ENCODE measurements at regions not wholly inside any gene's neighbourhood (a gene's known extent, or its start where the extent isn't known, plus 50 kb on each side); places are given as distances from the start of the nearest gene placed in this dataset.

DNA sequence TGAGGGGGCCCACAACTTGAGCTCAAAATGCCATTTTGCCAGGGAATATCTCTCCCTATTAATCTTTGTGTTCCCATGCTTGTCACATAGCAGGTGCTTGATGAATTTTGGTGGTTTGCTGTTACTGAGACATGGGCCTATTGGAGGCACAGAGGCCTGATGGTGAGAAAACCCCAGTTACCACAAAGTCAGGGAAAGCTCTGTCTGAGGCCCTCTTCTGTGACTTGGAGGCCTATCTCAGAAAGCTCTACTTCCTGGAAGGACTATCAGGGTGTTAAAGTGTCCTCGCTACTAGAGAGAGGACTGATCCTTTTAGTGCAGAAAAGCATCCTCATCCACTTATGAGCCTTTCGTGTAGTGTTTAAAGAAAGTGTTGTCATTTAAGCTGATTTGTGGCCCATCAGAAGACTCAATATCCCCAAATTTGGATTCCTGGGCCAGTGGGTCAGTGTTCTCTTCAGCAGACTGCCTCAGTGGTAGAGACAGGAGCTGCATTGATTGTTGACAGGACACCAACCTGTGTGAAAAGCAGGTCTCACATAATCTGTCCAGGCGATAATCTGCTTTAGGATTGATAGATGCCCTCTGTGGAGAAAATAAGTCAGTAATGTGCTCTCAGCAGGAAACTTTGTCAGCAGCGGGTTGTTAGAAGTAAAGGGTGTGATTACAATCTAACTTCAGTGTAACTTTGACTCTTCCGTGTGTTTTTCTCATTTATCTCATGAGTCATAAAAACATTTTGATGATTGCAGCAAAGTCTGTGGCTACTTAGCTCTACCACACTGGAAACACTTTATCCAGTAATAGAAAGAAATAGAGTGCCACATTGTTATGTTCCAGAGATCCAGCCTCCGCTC is 121.0 kb downstream of the AKAP11 start:
- no peaks in the 10 kb centered on the region for H3K9me3 ChIP-seq (ENCODE audit: control insufficient read depth, insufficient read depth, low read depth, low read length)
- H3K4me1 ChIP-seq (ENCODE audit: control insufficient read depth, insufficient read depth, low read length) = no peaks in the 10 kb centered on the region
- H3K36me3 ChIP-seq (ENCODE audit: control insufficient read depth in 2 of 2, insufficient read depth in 1 of 2, low read length in 2 of 2) = no peaks in the 10 kb centered on the region
- H3K27ac ChIP-seq (ENCODE audit: extremely low read depth, low read depth, low read length) = no peak overlapping the region
- H3K4me3 ChIP-seq (ENCODE audit: low read depth, low read length) = no peak overlapping the region
- TF ChIP-seq FEZF1 (tag by site-specific recombination; IDR thresholded peaks at IDR 0.05) (no peak), GLIS2 (tag by site-specific recombination; IDR thresholded peaks at IDR 0.05) (no peak)
- TF ChIP-seq, protein P1, sequence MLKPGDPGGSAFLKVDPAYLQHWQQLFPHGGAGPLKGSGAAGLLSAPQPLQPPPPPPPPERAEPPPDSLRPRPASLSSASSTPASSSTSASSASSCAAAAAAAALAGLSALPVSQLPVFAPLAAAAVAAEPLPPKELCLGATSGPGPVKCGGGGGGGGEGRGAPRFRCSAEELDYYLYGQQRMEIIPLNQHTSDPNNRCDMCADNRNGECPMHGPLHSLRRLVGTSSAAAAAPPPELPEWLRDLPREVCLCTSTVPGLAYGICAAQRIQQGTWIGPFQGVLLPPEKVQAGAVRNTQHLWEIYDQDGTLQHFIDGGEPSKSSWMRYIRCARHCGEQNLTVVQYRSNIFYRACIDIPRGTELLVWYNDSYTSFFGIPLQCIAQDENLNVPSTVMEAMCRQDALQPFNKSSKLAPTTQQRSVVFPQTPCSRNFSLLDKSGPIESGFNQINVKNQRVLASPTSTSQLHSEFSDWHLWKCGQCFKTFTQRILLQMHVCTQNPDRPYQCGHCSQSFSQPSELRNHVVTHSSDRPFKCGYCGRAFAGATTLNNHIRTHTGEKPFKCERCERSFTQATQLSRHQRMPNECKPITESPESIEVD (tag by site-specific recombination; IDR thresholded peaks at IDR 0.05) = 0 out of 2 replicates have a peak, but pooled peaks have one; percentile 11
- ChIA-PET CTCF (no interaction called here), POLR2A (no interaction called here)

DNA sequence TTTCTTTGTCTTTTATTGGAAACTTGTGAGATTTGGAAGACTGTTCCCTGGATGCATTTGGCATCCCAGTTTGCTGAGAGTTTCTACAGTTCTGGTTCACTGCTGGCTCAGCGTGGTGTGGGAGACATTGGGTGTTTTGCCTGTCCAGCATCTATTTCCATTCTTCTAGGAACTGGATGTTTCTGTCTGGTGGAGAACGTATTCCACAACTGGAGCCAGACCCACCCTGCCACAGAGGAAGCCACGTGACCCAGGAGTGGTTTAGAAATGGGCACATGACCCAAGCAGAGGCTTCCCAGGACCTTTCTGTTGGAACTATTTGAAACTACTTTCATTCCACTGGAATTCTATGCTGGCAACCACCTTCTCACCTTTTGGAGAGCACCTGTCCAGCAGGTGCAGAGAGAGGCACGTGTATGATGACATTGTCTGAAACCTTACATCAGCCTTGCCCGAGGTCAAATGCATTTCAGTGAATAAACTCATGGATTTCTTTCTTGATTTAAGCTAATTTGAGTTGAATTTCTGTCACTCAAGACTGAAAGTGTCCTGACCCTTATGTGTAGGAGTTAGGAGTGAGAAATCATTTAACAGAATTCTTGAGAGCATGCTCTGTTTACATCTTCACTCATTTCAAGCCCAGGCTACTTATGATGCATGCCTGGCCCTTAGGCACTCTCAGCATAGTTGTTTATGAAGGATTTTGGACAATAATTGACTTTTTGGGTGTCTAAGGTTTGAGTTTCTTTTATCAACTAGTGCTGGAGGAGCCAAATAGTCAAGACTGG is 121.8 kb downstream of the AKAP11 start:
- Histone ChIP-seq H3K4me1 (ENCODE audit: control insufficient read depth, insufficient read depth, low read length) (no peaks in the 10 kb centered on the region), H3K4me3 (ENCODE audit: low read depth, low read length) (no peak overlapping the region), H3K9me3 (ENCODE audit: control insufficient read depth, insufficient read depth, low read depth, low read length) (no peaks in the 10 kb centered on the region), H3K36me3 (ENCODE audit: control insufficient read depth in 2 of 2, insufficient read depth in 1 of 2, low read length in 2 of 2) (no peaks in the 10 kb centered on the region), H3K27ac (ENCODE audit: extremely low read depth, low read depth, low read length) (no peak overlapping the region)
- CTCF ChIA-PET = no interaction called here
- POLR2A ChIA-PET = no interaction called here
- TF ChIP-seq, protein P2, sequence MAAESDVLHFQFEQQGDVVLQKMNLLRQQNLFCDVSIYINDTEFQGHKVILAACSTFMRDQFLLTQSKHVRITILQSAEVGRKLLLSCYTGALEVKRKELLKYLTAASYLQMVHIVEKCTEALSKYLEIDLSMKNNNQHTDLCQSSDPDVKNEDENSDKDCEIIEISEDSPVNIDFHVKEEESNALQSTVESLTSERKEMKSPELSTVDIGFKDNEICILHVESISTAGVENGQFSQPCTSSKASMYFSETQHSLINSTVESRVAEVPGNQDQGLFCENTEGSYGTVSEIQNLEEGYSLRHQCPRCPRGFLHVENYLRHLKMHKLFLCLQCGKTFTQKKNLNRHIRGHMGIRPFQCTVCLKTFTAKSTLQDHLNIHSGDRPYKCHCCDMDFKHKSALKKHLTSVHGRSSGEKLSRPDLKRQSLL (tag by site-specific recombination; IDR thresholded peaks at IDR 0.05) = no peak
- TF ChIP-seq SETDB1 (IDR thresholded peaks at IDR 0.05; ENCODE audit: insufficient read length, low read length) = no peak
- TF ChIP-seq ZBTB1 (tag by site-specific recombination; IDR thresholded peaks at IDR 0.05) = no peak
- no peak for TF ChIP-seq KLF9 (tag by site-specific recombination; IDR thresholded peaks at IDR 0.05; ENCODE audit: low read depth)
- TF ChIP-seq ZNF610 (tag by site-specific recombination; IDR thresholded peaks at IDR 0.05; ENCODE audit: borderline replicate concordance) = no peak
- TF ChIP-seq, protein P3, sequence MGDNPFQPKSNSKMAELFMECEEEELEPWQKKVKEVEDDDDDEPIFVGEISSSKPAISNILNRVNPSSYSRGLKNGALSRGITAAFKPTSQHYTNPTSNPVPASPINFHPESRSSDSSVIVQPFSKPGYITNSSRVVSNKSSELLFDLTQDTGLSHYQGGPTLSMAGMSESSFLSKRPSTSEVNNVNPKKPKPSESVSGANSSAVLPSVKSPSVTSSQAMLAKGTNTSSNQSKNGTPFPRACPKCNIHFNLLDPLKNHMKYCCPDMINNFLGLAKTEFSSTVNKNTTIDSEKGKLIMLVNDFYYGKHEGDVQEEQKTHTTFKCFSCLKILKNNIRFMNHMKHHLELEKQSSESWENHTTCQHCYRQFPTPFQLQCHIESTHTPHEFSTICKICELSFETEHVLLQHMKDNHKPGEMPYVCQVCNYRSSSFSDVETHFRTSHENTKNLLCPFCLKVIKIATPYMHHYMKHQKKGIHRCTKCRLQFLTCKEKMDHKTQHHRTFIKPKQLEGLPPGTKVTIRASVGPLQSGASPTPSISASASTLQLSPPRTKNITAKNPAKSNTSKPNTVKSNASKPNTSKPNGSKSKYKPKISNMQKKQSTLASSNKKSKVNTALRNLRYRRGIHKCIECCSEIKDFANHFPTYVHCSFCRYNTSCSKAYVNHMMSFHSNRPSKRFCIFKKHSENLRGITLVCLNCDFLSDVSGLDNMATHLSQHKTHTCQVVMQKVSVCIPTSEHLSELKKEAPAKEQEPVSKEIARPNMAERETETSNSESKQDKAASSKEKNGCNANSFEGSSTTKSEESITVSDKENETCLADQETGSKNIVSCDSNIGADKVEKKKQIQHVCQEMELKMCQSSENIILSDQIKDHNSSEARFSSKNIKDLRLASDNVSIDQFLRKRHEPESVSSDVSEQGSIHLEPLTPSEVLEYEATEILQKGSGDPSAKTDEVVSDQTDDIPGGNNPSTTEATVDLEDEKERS (tag by site-specific recombination; IDR thresholded peaks at IDR 0.05) = no peak
- no peak for TF ChIP-seq HOXA7 (CRISPR knock-in tag; IDR thresholded peaks at IDR 0.05; ENCODE audit: borderline replicate concordance)
- no peak for TF ChIP-seq ZNF10 (tag by site-specific recombination; IDR thresholded peaks at IDR 0.05)
- no peak for TF ChIP-seq ZNF514 (tag by site-specific recombination; IDR thresholded peaks at IDR 0.05)
- TF ChIP-seq, protein P4, sequence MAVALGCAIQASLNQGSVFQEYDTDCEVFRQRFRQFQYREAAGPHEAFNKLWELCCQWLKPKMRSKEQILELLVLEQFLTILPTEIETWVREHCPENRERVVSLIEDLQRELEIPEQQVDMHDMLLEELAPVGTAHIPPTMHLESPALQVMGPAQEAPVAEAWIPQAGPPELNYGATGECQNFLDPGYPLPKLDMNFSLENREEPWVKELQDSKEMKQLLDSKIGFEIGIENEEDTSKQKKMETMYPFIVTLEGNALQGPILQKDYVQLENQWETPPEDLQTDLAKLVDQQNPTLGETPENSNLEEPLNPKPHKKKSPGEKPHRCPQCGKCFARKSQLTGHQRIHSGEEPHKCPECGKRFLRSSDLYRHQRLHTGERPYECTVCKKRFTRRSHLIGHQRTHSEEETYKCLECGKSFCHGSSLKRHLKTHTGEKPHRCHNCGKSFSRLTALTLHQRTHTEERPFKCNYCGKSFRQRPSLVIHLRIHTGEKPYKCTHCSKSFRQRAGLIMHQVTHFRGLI (tag by site-specific recombination; IDR thresholded peaks at IDR 0.05) = no peak
- no peak for TF ChIP-seq ZNF404 (tag by site-specific recombination; IDR thresholded peaks at IDR 0.05)
- no peak for TF ChIP-seq BCL11B (tag by site-specific recombination; IDR thresholded peaks at IDR 0.05; ENCODE audit: low read depth)
- TF ChIP-seq ZNF24 (tag by site-specific recombination; IDR thresholded peaks at IDR 0.05) = no peak
- no peak for TF ChIP-seq ZNF266 (tag by site-specific recombination; IDR thresholded peaks at IDR 0.05; ENCODE audit: low read depth)
- TF ChIP-seq, protein P5, sequence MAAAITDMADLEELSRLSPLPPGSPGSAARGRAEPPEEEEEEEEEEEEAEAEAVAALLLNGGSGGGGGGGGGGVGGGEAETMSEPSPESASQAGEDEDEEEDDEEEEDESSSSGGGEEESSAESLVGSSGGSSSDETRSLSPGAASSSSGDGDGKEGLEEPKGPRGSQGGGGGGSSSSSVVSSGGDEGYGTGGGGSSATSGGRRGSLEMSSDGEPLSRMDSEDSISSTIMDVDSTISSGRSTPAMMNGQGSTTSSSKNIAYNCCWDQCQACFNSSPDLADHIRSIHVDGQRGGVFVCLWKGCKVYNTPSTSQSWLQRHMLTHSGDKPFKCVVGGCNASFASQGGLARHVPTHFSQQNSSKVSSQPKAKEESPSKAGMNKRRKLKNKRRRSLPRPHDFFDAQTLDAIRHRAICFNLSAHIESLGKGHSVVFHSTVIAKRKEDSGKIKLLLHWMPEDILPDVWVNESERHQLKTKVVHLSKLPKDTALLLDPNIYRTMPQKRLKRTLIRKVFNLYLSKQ (tag by site-specific recombination; IDR thresholded peaks at IDR 0.05; ENCODE audit: borderline replicate concordance) = no peak
- TF ChIP-seq GLI2 (tag by site-specific recombination; IDR thresholded peaks at IDR 0.05; ENCODE audit: borderline replicate concordance, low read depth) = no peak
- no peak for TF ChIP-seq BCL11A (tag by site-specific recombination; IDR thresholded peaks at IDR 0.05; ENCODE audit: low read depth)
- TF ChIP-seq ZNF274 (IDR thresholded peaks at IDR 0.05; ENCODE audit: low read length) = no peak
- no peak for TF ChIP-seq ZNF274 (tag by site-specific recombination; IDR thresholded peaks at IDR 0.05; ENCODE audit: borderline replicate concordance)
- TF ChIP-seq MYNN (tag by site-specific recombination; IDR thresholded peaks at IDR 0.05; ENCODE audit: borderline replicate concordance) = no peak

Data from HEK293 (cell line).